ENCODE measurements at regions not wholly inside any gene's neighbourhood (a gene's known extent, or its start where the extent isn't known, plus 50 kb on each side); places are given as distances from the start of the nearest gene placed in this dataset.

DNA sequence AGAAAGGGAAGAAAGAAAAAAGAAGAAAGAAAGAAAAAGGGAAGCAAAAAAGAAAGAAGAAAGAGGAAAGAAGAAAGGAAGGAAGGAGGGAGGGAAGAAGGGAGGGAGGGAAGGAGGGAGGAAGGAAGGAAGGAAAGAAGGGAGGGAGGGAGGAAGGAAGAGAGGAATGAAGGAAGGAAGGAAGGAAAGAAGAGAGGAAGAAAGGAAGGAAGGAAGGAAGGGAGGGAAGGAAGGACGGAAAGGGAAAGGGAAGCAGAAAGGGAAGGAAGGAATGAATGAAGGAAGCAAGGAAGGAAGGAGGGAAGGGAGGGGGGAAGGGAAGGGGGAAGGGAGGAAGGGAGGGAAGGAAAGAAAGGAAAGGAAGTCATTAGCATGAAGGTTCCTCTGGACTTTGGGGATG, 452.9 kb downstream of the TFAP2B start:
- H3K79me2 ChIP-seq (ENCODE audit: insufficient read depth, low read length) = no peaks in the 10 kb centered on the region
- H3K4me2 ChIP-seq (ENCODE audit: insufficient read depth, low read length) = no peak overlapping the region
- no peak overlapping the region for H3K4me3 ChIP-seq (ENCODE audit: insufficient read depth, low read length)
- no peaks in the 10 kb centered on the region for H4K20me1 ChIP-seq (ENCODE audit: insufficient read depth, low read length)
- no peak overlapping the region for H3K27ac ChIP-seq (ENCODE audit: low read depth, low read length)
- no peaks in the 10 kb centered on the region for H3K36me3 ChIP-seq (ENCODE audit: insufficient read depth, low read length)
- no peak for DNase-seq (ENCODE audit: insufficient read length, low spot score, missing footprints)
- H2AFZ ChIP-seq (ENCODE audit: low read length) = no peak overlapping the region
- no peaks in the 10 kb centered on the region for H3K27me3 ChIP-seq (ENCODE audit: insufficient read depth, low read length)
- H3K9me3 ChIP-seq (ENCODE audit: low read depth, low read length) = no peaks in the 10 kb centered on the region
- H3K4me1 ChIP-seq (ENCODE audit: insufficient read depth, low read length) = no peaks in the 10 kb centered on the region
- TF ChIP-seq, protein P1, sequence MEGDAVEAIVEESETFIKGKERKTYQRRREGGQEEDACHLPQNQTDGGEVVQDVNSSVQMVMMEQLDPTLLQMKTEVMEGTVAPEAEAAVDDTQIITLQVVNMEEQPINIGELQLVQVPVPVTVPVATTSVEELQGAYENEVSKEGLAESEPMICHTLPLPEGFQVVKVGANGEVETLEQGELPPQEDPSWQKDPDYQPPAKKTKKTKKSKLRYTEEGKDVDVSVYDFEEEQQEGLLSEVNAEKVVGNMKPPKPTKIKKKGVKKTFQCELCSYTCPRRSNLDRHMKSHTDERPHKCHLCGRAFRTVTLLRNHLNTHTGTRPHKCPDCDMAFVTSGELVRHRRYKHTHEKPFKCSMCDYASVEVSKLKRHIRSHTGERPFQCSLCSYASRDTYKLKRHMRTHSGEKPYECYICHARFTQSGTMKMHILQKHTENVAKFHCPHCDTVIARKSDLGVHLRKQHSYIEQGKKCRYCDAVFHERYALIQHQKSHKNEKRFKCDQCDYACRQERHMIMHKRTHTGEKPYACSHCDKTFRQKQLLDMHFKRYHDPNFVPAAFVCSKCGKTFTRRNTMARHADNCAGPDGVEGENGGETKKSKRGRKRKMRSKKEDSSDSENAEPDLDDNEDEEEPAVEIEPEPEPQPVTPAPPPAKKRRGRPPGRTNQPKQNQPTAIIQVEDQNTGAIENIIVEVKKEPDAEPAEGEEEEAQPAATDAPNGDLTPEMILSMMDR (IDR thresholded peaks at IDR 0.05; ENCODE audit: extremely low read depth, low read depth, low read length) = no peak

DNA sequence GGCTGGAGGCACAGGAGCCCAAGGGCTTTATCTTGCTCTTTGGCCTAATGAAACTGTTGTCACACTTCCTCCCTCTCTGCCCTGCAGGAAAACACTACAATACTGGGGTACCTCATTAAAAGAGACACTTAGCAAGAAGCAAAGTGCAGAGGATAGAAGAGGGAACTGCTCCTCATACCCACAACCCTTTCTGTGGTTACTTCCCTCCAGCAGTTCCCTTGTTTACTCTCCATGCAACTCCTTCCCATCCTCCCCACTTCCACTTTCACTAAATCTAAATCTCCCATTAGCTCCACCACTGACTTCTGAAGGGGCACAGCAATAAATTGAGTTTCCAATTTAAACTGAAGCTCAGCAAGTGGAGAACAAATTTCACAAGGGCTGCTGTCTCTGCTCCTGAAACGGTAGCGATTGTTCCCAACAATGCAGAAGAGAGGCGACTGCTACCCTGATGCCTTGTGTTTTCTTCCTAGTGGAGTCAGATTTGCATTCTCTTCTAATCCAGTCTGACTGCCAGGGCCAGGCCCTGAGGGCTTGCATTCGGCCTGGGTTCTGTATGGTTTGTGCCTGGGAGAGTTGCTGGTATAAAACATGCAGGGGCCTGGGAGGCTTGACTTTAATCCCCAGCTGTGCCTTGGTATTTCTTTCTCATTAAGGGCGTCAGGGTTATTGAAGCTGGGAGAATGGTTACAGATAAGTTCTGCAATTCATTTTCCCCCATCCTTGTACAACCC, 454.7 kb downstream of the TFAP2B start:
- no peaks in the 10 kb centered on the region for H3K36me3 ChIP-seq (ENCODE audit: insufficient read depth, low read length)
- no peaks in the 10 kb centered on the region for H3K4me1 ChIP-seq (ENCODE audit: insufficient read depth, low read length)
- H3K79me2 ChIP-seq (ENCODE audit: insufficient read depth, low read length) = no peaks in the 10 kb centered on the region
- no peaks in the 10 kb centered on the region for H4K20me1 ChIP-seq (ENCODE audit: insufficient read depth, low read length)
- no peaks in the 10 kb centered on the region for H3K9me3 ChIP-seq (ENCODE audit: low read depth, low read length)
- DNase-seq (ENCODE audit: insufficient read length, low spot score, missing footprints) = no peak
- no peak overlapping the region for H2AFZ ChIP-seq (ENCODE audit: low read length)
- no peak overlapping the region for H3K4me3 ChIP-seq (ENCODE audit: insufficient read depth, low read length)
- no peaks in the 10 kb centered on the region for H3K27me3 ChIP-seq (ENCODE audit: insufficient read depth, low read length)
- TF ChIP-seq, protein P1 (IDR thresholded peaks at IDR 0.05; ENCODE audit: extremely low read depth, low read depth, low read length) = no peak
- H3K4me2 ChIP-seq (ENCODE audit: insufficient read depth, low read length) = no peak overlapping the region
- H3K27ac ChIP-seq (ENCODE audit: low read depth, low read length) = no peak overlapping the region

DNA sequence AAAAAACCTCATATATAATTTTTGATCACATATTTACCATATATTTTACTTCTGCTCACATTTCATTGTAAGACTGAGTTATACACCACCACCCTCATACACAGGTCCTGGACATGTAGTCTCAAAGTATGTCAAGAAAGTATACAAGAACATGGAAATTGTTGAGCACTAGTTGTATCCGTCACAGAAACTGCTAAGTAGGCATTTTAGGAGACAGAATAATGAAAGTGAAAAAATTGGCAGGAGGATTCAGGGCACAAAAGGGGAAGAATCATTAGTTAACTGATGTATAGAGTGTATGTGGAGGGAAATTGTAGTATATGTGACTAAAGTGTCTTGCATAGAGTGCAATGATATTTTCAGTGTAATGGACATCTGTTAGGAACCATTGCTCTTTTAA, 458.8 kb downstream of the TFAP2B start:
- Histone ChIP-seq H2AFZ (ENCODE audit: low read length) (no peak overlapping the region), H3K4me3 (ENCODE audit: insufficient read depth, low read length) (no peak overlapping the region)

DNA sequence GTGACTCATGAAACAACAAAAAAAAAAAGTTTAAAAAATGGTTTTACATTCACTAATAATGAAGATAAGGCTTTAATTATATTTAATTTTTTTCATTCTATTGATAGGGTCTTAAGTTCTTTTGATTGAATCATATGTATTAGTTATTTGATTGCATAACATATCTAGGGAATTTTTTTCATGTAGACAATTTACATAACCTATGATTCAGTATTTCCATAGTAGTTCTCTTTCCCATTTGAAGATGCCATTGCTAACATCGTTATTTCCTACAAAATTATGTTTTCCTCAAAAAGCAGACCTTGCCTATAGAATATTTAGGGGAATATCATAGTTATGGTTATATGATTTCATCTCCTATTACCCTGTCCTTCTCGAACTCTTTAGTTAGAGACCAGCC, 463.4 kb downstream of the TFAP2B start:
- Histone ChIP-seq H3K4me2 (ENCODE audit: insufficient read depth, low read length) (no peak overlapping the region), H3K79me2 (ENCODE audit: insufficient read depth, low read length) (no peaks in the 10 kb centered on the region), H3K4me3 (ENCODE audit: insufficient read depth, low read length) (no peak overlapping the region), H4K20me1 (ENCODE audit: insufficient read depth, low read length) (no peaks in the 10 kb centered on the region), H3K36me3 (ENCODE audit: insufficient read depth, low read length) (no peaks in the 10 kb centered on the region), H3K9me3 (ENCODE audit: low read depth, low read length) (peaks cover 3% of the 10 kb centered on the region), H3K27ac (ENCODE audit: low read depth, low read length) (no peak overlapping the region), H3K27me3 (ENCODE audit: insufficient read depth, low read length) (no peaks in the 10 kb centered on the region), H3K4me1 (ENCODE audit: insufficient read depth, low read length) (no peaks in the 10 kb centered on the region), H2AFZ (ENCODE audit: low read length) (no peak overlapping the region)
- no peak for DNase-seq (ENCODE audit: insufficient read length, low spot score, missing footprints)
- TF ChIP-seq, protein P1 (IDR thresholded peaks at IDR 0.05; ENCODE audit: extremely low read depth, low read depth, low read length) = no peak

More for the DNA sequence above, 458.8 kb downstream of the TFAP2B start:
- Histone ChIP-seq H3K79me2 (ENCODE audit: insufficient read depth, low read length) (no peaks in the 10 kb centered on the region), H3K36me3 (ENCODE audit: insufficient read depth, low read length) (no peaks in the 10 kb centered on the region), H3K4me2 (ENCODE audit: insufficient read depth, low read length) (no peak overlapping the region), H3K4me1 (ENCODE audit: insufficient read depth, low read length) (no peaks in the 10 kb centered on the region), H3K27ac (ENCODE audit: low read depth, low read length) (no peak overlapping the region), H3K9me3 (ENCODE audit: low read depth, low read length) (peaks cover 3% of the 10 kb centered on the region), H4K20me1 (ENCODE audit: insufficient read depth, low read length) (no peaks in the 10 kb centered on the region), H3K27me3 (ENCODE audit: insufficient read depth, low read length) (no peaks in the 10 kb centered on the region)
- DNase-seq (ENCODE audit: insufficient read length, low spot score, missing footprints) = no peak
- TF ChIP-seq, protein P1 (IDR thresholded peaks at IDR 0.05; ENCODE audit: extremely low read depth, low read depth, low read length) = no peak

Data from osteoblast (primary cell).